ENCODE measurements at regions not wholly inside any gene's neighbourhood (a gene's known extent, or its start where the extent isn't known, plus 50 kb on each side); places are given as distances from the start of the nearest gene placed in this dataset.
"Not testable (repeated sequence)": the region's sequence is repeated elsewhere in the genome, so short reads cannot be mapped to it uniquely, and the experiment has no call there.

- Histone ChIP-seq H3K4me1 (ENCODE audit: insufficient read depth, insufficient read length) (peaks cover 2% of the 10 kb centered on the region), H3K27me3 (ENCODE audit: insufficient read depth, insufficient read length) (no peaks in the 10 kb centered on the region), H3K9ac (ENCODE audit: insufficient read length, low read depth) (no peak overlapping the region), H3K36me3 (ENCODE audit: insufficient read depth, insufficient read length, low read length) (no peaks in the 10 kb centered on the region), H3K9me3 (ENCODE audit: insufficient read depth, low read length) (no peaks in the 10 kb centered on the region), H3K4me3 (ENCODE audit: insufficient read length, low read depth) (no peak overlapping the region)
- TF ChIP-seq YY1 (IDR thresholded peaks at IDR 0.05; ENCODE audit: insufficient read depth, insufficient read length) = no peak
- no peak for TF ChIP-seq ZNF274 (IDR thresholded peaks at IDR 0.05; ENCODE audit: low read depth, low read length)
- no peak for TF ChIP-seq SUZ12 (IDR thresholded peaks at IDR 0.05; ENCODE audit: extremely low read depth, insufficient read depth, insufficient read length)
- no peak for DNase-seq (ENCODE audit: low read depth, low spot score)
Measured at GRCh38 chr17:77037943-77038342, 102.8 kb upstream of the SEC14L1 start.

GRCh38 chr17:77038884-77039555, 101.7 kb upstream of the SEC14L1 start:
- no peak for DNase-seq (ENCODE audit: low read depth, low spot score)
- Histone ChIP-seq H3K9me3 (ENCODE audit: insufficient read depth, low read length) (no peaks in the 10 kb centered on the region), H3K9ac (ENCODE audit: insufficient read length, low read depth) (no peak overlapping the region), H3K36me3 (ENCODE audit: insufficient read depth, insufficient read length, low read length) (no peaks in the 10 kb centered on the region), H3K27me3 (ENCODE audit: insufficient read depth, insufficient read length) (no peaks in the 10 kb centered on the region), H3K4me1 (ENCODE audit: insufficient read depth, insufficient read length) (peaks cover 2% of the 10 kb centered on the region), H3K4me3 (ENCODE audit: insufficient read length, low read depth) (no peak overlapping the region)
- no peak for TF ChIP-seq SUZ12 (IDR thresholded peaks at IDR 0.05; ENCODE audit: extremely low read depth, insufficient read depth, insufficient read length)
- TF ChIP-seq ZNF274 (IDR thresholded peaks at IDR 0.05; ENCODE audit: low read depth, low read length) = no peak
- no peak for TF ChIP-seq YY1 (IDR thresholded peaks at IDR 0.05; ENCODE audit: insufficient read depth, insufficient read length)

- no peak for DNase-seq (ENCODE audit: low read depth, low spot score)
- Histone ChIP-seq H3K4me1 (ENCODE audit: insufficient read depth, insufficient read length) (peaks cover 2% of the 10 kb centered on the region), H3K9me3 (ENCODE audit: insufficient read depth, low read length) (peaks cover 21% of the 10 kb centered on the region), H3K36me3 (ENCODE audit: insufficient read depth, insufficient read length, low read length) (no peaks in the 10 kb centered on the region), H3K27me3 (ENCODE audit: insufficient read depth, insufficient read length) (no peaks in the 10 kb centered on the region), H3K4me3 (ENCODE audit: insufficient read length, low read depth) (no peak overlapping the region), H3K9ac (ENCODE audit: insufficient read length, low read depth) (no peak overlapping the region)
- TF ChIP-seq ZNF274 (IDR thresholded peaks at IDR 0.05; ENCODE audit: low read depth, low read length) (no peak), SUZ12 (IDR thresholded peaks at IDR 0.05; ENCODE audit: extremely low read depth, insufficient read depth, insufficient read length) (no peak), YY1 (IDR thresholded peaks at IDR 0.05; ENCODE audit: insufficient read depth, insufficient read length) (no peak)
Measured at GRCh38 chr17:77042476-77043231, 98.1 kb upstream of the SEC14L1 start.

GRCh38 chr17:77045441-77046041, 95.2 kb upstream of the SEC14L1 start:
- TF ChIP-seq ZNF274 (IDR thresholded peaks at IDR 0.05; ENCODE audit: low read depth, low read length) (no peak), SUZ12 (IDR thresholded peaks at IDR 0.05; ENCODE audit: extremely low read depth, insufficient read depth, insufficient read length) (no peak), YY1 (IDR thresholded peaks at IDR 0.05; ENCODE audit: insufficient read depth, insufficient read length) (no peak)
- Histone ChIP-seq H3K27me3 (ENCODE audit: insufficient read depth, insufficient read length) (no peaks in the 10 kb centered on the region), H3K9ac (ENCODE audit: insufficient read length, low read depth) (no peak overlapping the region), H3K4me3 (ENCODE audit: insufficient read length, low read depth) (no peak overlapping the region), H3K4me1 (ENCODE audit: insufficient read depth, insufficient read length) (peaks cover 3% of the 10 kb centered on the region), H3K36me3 (ENCODE audit: insufficient read depth, insufficient read length, low read length) (no peaks in the 10 kb centered on the region), H3K9me3 (ENCODE audit: insufficient read depth, low read length) (peaks cover 21% of the 10 kb centered on the region)
- no peak for DNase-seq (ENCODE audit: low read depth, low spot score)

GRCh38 chr17:77049440-77049839, 91.3 kb upstream of the SEC14L1 start:
- Histone ChIP-seq H3K4me1 (ENCODE audit: insufficient read depth, insufficient read length) (peaks cover 12% of the 10 kb centered on the region), H3K9ac (ENCODE audit: insufficient read length, low read depth) (no peak overlapping the region), H3K36me3 (ENCODE audit: insufficient read depth, insufficient read length, low read length) (no peaks in the 10 kb centered on the region), H3K27me3 (ENCODE audit: insufficient read depth, insufficient read length) (no peaks in the 10 kb centered on the region), H3K4me3 (ENCODE audit: insufficient read length, low read depth) (no peak overlapping the region), H3K9me3 (ENCODE audit: insufficient read depth, low read length) (peaks cover 21% of the 10 kb centered on the region)
- DNase-seq (ENCODE audit: low read depth, low spot score) = no peak
- TF ChIP-seq ZNF274 (IDR thresholded peaks at IDR 0.05; ENCODE audit: low read depth, low read length) (no peak), YY1 (IDR thresholded peaks at IDR 0.05; ENCODE audit: insufficient read depth, insufficient read length) (no peak), SUZ12 (IDR thresholded peaks at IDR 0.05; ENCODE audit: extremely low read depth, insufficient read depth, insufficient read length) (no peak)

- H3K36me3 ChIP-seq (ENCODE audit: insufficient read depth, insufficient read length, low read length); H3K9ac ChIP-seq (ENCODE audit: insufficient read length, low read depth); H3K27me3 ChIP-seq (ENCODE audit: insufficient read depth, insufficient read length); DNase-seq (ENCODE audit: low read depth, low spot score); H3K4me3 ChIP-seq (ENCODE audit: insufficient read length, low read depth); H3K9me3 ChIP-seq (ENCODE audit: insufficient read depth, low read length): not testable (repeated sequence)
- peaks cover 23% of the 10 kb centered on the region for H3K4me1 ChIP-seq (ENCODE audit: insufficient read depth, insufficient read length)
Measured at GRCh38 chr17:77050901-77051300, 89.9 kb upstream of the SEC14L1 start.

- Histone ChIP-seq H3K36me3 (ENCODE audit: insufficient read depth, insufficient read length, low read length) (no peaks in the 10 kb centered on the region), H3K27me3 (ENCODE audit: insufficient read depth, insufficient read length) (no peaks in the 10 kb centered on the region), H3K4me3 (ENCODE audit: insufficient read length, low read depth) (no peak overlapping the region), H3K4me1 (ENCODE audit: insufficient read depth, insufficient read length) (peaks cover 23% of the 10 kb centered on the region), H3K9ac (ENCODE audit: insufficient read length, low read depth) (peak overlapping the region; percentile 38), H3K9me3 (ENCODE audit: insufficient read depth, low read length) (no peaks in the 10 kb centered on the region)
- TF ChIP-seq ZNF274 (IDR thresholded peaks at IDR 0.05; ENCODE audit: low read depth, low read length) (no peak), YY1 (IDR thresholded peaks at IDR 0.05; ENCODE audit: insufficient read depth, insufficient read length) (no peak), SUZ12 (IDR thresholded peaks at IDR 0.05; ENCODE audit: extremely low read depth, insufficient read depth, insufficient read length) (no peak)
- DNase-seq (ENCODE audit: low read depth, low spot score) = no peak
Measured at GRCh38 chr17:77054936-77055335, 85.8 kb upstream of the SEC14L1 start.
